Panc1 (cell line): ENCODE measurements at regions not wholly inside any gene's neighbourhood (a gene's known extent, or its start where the extent isn't known, plus 50 kb on each side); places are given as distances from the start of the nearest gene placed in this dataset.

Experiments
- POLR2AphosphoS5 ChIP-seq: IDR thresholded peaks from 2 replicates; pipeline ENCODE4 v1.6.1; 2012; ENCODE audit warnings: mild to moderate bottlenecking, low read depth, low read length, moderate library complexity
- TF ChIP-seq, protein P1 (sequence below): fragments of 450-650 bp; IDR thresholded peaks from 2 replicates; pipeline ENCODE4 v1.5.1; 2017; ENCODE audit warnings: mild to moderate bottlenecking
- TF ChIP-seq, protein P2 (sequence below), 2 experiments: IDR thresholded peaks; 2 replicates each; pipeline ENCODE4 v1.6.1; 2011 to 2012; ENCODE audit warnings: low read depth in 2 of 2, control low read depth in 1 of 2, low read length in 1 of 2, mild to moderate bottlenecking in 1 of 2, moderate library complexity in 1 of 2; ENCODE audit not compliant: insufficient read depth in 1 of 2

DNA sequence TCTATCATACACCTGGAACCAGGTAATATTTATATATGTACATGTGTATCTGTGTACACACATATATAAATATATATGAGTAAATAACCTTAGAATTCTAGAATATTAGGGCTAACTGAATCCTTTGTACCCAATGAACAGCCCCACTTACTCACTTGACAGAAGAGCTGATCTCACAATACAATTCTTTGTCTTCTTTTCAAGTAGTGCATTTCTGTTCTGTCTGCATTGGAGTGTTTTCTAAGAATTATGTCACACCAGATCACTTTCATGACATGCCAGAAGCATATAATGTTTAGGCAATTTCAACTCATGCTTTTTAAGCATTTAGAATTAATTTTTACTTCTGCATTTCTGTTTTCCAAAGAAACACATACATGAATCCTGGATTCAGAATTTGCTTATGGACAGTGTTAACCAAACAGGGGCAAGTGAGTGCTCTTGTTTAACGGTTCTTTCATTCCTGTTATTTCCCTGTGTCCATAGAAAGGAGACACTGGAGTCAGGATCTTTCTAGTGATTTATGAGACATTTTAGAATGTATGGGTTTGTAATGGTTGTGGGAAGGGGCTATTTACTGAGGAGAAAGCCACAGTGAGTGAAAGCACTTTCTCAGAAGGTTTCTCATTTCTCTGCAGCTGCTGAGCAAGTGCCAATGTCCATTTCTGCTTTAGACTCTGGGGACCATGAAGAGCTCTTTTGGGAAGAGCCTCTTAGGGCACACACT, 123.2 kb downstream of the RMI1 start:
- TF ChIP-seq, protein P1, sequence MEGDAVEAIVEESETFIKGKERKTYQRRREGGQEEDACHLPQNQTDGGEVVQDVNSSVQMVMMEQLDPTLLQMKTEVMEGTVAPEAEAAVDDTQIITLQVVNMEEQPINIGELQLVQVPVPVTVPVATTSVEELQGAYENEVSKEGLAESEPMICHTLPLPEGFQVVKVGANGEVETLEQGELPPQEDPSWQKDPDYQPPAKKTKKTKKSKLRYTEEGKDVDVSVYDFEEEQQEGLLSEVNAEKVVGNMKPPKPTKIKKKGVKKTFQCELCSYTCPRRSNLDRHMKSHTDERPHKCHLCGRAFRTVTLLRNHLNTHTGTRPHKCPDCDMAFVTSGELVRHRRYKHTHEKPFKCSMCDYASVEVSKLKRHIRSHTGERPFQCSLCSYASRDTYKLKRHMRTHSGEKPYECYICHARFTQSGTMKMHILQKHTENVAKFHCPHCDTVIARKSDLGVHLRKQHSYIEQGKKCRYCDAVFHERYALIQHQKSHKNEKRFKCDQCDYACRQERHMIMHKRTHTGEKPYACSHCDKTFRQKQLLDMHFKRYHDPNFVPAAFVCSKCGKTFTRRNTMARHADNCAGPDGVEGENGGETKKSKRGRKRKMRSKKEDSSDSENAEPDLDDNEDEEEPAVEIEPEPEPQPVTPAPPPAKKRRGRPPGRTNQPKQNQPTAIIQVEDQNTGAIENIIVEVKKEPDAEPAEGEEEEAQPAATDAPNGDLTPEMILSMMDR: no peak
- TF ChIP-seq, protein P2, sequence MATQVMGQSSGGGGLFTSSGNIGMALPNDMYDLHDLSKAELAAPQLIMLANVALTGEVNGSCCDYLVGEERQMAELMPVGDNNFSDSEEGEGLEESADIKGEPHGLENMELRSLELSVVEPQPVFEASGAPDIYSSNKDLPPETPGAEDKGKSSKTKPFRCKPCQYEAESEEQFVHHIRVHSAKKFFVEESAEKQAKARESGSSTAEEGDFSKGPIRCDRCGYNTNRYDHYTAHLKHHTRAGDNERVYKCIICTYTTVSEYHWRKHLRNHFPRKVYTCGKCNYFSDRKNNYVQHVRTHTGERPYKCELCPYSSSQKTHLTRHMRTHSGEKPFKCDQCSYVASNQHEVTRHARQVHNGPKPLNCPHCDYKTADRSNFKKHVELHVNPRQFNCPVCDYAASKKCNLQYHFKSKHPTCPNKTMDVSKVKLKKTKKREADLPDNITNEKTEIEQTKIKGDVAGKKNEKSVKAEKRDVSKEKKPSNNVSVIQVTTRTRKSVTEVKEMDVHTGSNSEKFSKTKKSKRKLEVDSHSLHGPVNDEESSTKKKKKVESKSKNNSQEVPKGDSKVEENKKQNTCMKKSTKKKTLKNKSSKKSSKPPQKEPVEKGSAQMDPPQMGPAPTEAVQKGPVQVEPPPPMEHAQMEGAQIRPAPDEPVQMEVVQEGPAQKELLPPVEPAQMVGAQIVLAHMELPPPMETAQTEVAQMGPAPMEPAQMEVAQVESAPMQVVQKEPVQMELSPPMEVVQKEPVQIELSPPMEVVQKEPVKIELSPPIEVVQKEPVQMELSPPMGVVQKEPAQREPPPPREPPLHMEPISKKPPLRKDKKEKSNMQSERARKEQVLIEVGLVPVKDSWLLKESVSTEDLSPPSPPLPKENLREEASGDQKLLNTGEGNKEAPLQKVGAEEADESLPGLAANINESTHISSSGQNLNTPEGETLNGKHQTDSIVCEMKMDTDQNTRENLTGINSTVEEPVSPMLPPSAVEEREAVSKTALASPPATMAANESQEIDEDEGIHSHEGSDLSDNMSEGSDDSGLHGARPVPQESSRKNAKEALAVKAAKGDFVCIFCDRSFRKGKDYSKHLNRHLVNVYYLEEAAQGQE (IDR thresholded peaks at IDR 0.05; ENCODE audit: insufficient read depth in 1 of 2, low read depth in 2 of 2, low read length in 1 of 2): no peak
- TF ChIP-seq POLR2AphosphoS5: no peak
